Upper lobe of right lung (tissue), 1 donor: ENCODE measurements at regions not wholly inside any gene's neighbourhood (a gene's known extent, or its start where the extent isn't known, plus 50 kb on each side); places are given as distances from the start of the nearest gene placed in this dataset.

Source experiments
- ATAC-seq: fragments of 200-7000 bp; cut with Tn5 transposase; one replicate; pipeline ENCODE4 v1.9.1; 2020; ENCODE audit warnings: mild to moderate bottlenecking, moderate library complexity
- DNase-seq: peaks from one replicate; pipeline ENCODE4 v3.0.0-alpha.2; 2020
- H3K27ac ChIP-seq: fragments of 200-600 bp; one replicate; pipeline ENCODE4 v1.8.0; 2022
- H3K27me3 ChIP-seq: fragments of 200-600 bp; one replicate; pipeline ENCODE4 v1.8.0; 2022; ENCODE audit warnings: mild to moderate bottlenecking
- H3K36me3 ChIP-seq: fragments of 200-600 bp; one replicate; pipeline ENCODE4 v1.8.0; 2022
- H3K4me1 ChIP-seq: fragments of 200-600 bp; one replicate; pipeline ENCODE4 v1.8.0; 2022
- H3K4me3 ChIP-seq: fragments of 200-600 bp; one replicate; pipeline ENCODE4 v1.8.0; 2022; ENCODE audit warnings: mild to moderate bottlenecking
- H3K9me3 ChIP-seq: fragments of 200-600 bp; one replicate; pipeline ENCODE4 v1.8.0; 2022
- CTCF ChIP-seq: fragments of 200-600 bp; IDR thresholded peaks from one replicate; pipeline ENCODE4 v1.8.0; 2022; ENCODE audit warnings: antibody characterized with exemption
- intact Hi-C: fragments of 100-400 bp; cut with DNase I; formaldehyde crosslinking; loops from one replicate; pipeline ENCODE4 v1.11.0; 2022
- donor health status: DM: no; HTN: yes; CAD: no; lungs with severe emphysema.

DNA sequence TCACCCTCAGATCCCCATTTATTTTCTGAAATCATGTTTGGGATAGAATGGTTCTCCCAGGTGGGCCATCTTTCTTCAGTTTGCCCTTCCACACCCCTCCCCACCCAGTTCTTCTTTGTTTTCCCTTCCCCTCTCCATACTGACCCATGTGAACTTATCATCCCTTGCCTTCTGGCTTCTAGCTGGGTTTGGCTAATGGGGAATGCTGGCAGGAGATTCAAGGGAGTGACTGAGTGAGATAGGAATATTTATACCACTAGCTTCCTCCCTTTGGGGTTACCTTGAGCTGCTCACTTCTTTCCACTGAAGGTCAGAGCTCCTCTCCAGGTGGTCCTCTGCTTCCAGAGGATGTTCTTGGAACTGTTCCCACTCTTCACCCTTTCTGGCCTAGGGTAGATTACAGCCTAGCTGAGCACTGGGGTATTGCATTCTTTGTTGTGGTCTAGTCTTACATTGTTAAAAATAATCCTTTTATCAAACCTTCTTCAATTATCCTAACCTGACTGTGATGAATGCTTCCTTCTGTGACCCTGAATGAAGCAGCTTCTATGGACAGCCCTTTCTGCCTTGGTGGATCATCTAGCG lies 88.3 kb upstream of the ATP2B1 start:
- ATAC-seq (no peak), DNase-seq (no peak)
- Histone ChIP-seq H3K27ac (no peak overlapping the region), H3K4me3 (no peak overlapping the region), H3K36me3 (no peaks in the 10 kb centered on the region), H3K27me3 (no peaks in the 10 kb centered on the region), H3K4me1 (no peaks in the 10 kb centered on the region), H3K9me3 (no peaks in the 10 kb centered on the region)
- intact Hi-C loops = no loop called here
- TF ChIP-seq CTCF = no peak

DNA sequence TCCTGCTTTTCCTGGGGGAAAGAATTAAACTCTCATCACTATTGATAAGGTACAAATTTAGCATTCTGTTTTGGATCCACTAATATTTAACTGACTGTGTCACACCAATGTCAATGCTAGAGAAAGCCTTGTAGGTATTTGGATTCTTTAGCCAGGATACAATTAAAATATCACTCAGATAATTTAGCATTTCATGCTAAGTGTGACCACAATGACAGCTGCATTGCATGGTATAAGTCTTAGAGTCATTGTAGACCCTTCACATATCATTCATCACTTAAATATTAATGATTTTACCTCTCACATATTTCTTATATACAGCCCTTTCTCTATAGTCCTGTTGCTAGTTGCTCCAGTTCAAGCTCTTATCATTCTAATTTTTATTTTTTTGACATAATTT lies 85.3 kb upstream of the ATP2B1 start:
- Histone ChIP-seq H3K9me3 (no peaks in the 10 kb centered on the region), H3K4me3 (no peak overlapping the region), H3K27ac (no peak overlapping the region), H3K36me3 (no peaks in the 10 kb centered on the region), H3K27me3 (no peaks in the 10 kb centered on the region), H3K4me1 (no peaks in the 10 kb centered on the region)
- no peak for DNase-seq
- intact Hi-C loops = no loop called here
- TF ChIP-seq CTCF = no peak
- ATAC-seq = no peak

DNA sequence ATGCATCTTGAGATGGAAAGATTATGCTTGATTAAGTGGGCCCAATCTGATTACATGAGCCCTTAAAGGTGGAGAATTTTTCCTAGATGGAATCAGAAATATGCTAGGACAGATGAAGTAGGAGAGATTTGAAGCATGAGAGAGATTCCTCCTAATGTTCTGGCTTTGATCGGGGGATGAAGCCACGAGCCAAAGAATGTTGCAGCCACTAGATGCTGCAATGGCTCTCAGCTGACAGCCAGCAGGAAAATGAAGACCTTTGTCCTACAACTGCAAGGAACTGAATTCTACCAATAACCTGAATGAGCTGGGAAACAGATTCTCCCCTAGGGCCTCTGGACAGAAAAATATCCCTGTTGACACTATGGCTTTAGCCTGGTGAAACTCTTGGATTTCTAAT lies 82.6 kb upstream of the ATP2B1 start:
- Histone ChIP-seq H3K27me3 (no peaks in the 10 kb centered on the region), H3K4me3 (no peak overlapping the region), H3K4me1 (no peaks in the 10 kb centered on the region), H3K27ac (no peak overlapping the region), H3K9me3 (no peaks in the 10 kb centered on the region), H3K36me3 (no peaks in the 10 kb centered on the region)
- ATAC-seq (no peak), DNase-seq (no peak)
- intact Hi-C loops = no loop called here
- TF ChIP-seq CTCF = no peak

- no peaks in the 10 kb centered on the region for H3K4me1 ChIP-seq
- TF ChIP-seq CTCF = no peak
- DNase-seq (no peak), ATAC-seq (peak; percentile 93)
- H3K36me3 ChIP-seq = no peaks in the 10 kb centered on the region
- intact Hi-C loops = no loop called here
- no peak overlapping the region for H3K27ac ChIP-seq
- H3K27me3 ChIP-seq = no peaks in the 10 kb centered on the region
- no peaks in the 10 kb centered on the region for H3K9me3 ChIP-seq
- H3K4me3 ChIP-seq = no peak overlapping the region
Observed at GRCh38 chr12:89789862-89790261, 81.2 kb upstream of the ATP2B1 start.

GRCh38 chr12:89787763-89788162 lies 79.1 kb upstream of the ATP2B1 start:
- TF ChIP-seq CTCF = no peak
- DNase-seq = no peak
- H3K27me3 ChIP-seq = no peaks in the 10 kb centered on the region
- ATAC-seq = no peak
- no peaks in the 10 kb centered on the region for H3K36me3 ChIP-seq
- H3K27ac ChIP-seq = no peak overlapping the region
- intact Hi-C loops = no loop called here
- no peaks in the 10 kb centered on the region for H3K4me1 ChIP-seq
- H3K9me3 ChIP-seq = no peaks in the 10 kb centered on the region
- H3K4me3 ChIP-seq = no peak overlapping the region
